Stimulated activated CD4-positive, alpha-beta T cell treated with anti-CD3 and anti-CD28 coated beads, Interleukin-4, amount 100 ng/mL, for 4 hours (primary cell): ENCODE measurements at regions not wholly inside any gene's neighbourhood (a gene's known extent, or its start where the extent isn't known, plus 50 kb on each side); places are given as distances from the start of the nearest gene placed in this dataset.

Source experiments
- DNase-seq, 2 experiments: peaks; one replicate each; pipeline ENCODE4 v3.0.0-alpha.2; 2020

GRCh38 chr11:122394313-122394712, 261.2 kb upstream of the UBASH3B start:
- DNase-seq = no peak

- DNase-seq = no peak
Observed at GRCh38 chr11:122393209-122393860, 262.2 kb upstream of the UBASH3B start.

GRCh38 chr11:122392508-122392907, 263.0 kb upstream of the UBASH3B start:
- no peak for DNase-seq

DNA sequence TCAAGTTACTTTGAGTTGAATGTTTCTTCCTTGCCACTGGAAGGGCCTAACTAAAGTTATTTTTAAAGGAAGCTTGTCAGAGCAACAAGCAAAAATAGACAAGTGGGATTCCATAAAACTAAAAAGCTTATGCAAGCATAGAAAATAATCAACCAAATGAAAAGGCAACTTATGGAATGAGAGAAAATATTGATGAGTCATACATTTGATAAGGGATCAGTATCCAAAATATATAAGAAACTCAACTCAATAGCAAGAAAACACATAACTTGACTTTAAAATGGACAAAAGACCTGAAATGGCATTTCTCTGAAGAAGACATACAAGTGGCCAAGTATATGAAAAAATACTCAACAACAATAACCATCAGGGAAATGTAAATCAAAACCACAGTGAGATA, 264.5 kb upstream of the UBASH3B start:
- DNase-seq = no peak

GRCh38 chr11:122383186-122383585, 267.2 kb upstream of the BLID start:
- no peak for DNase-seq

DNA sequence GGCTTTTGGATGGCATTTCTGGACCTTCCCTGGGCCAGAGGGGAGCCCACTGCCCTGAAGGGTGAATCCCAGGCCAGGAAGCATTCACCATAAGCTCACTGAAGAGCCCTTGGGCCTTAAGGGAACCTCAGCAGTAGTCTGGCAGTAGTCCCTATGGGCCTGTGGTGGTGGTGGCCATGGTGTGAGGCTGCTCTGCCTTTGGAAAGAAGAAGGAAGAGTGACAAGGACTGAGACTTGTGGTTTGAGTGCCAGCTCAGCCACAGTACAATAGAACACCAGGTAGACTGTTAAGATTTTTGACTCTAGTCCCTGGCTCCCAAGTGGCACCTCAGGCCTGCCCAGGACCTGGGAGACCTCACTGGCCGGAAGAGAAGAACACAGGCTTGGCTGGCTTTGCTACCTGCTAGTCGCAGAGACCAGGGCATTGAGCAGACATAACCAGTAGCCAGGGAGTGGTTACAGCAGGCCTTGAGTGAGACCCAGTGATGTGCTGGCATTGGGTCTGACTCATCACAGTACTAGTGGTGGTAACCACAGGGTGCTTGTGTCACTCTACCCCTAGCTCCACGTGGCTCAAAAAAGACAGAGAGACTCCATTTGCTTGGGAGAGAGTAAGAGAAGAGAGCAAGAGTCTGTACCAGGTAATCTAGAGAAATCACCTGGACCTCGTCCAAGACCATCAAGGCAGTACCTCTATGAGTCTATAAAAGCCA, 259.8 kb upstream of the BLID start:
- no peak for DNase-seq

- no peak for DNase-seq
Observed at GRCh38 chr11:122368796-122369195, 252.8 kb upstream of the BLID start.

- DNase-seq = no peak
Observed at GRCh38 chr11:122367809-122368231, 251.8 kb upstream of the BLID start.

- DNase-seq = no peak
Observed at GRCh38 chr11:122365610-122366360, 249.8 kb upstream of the BLID start.

DNA sequence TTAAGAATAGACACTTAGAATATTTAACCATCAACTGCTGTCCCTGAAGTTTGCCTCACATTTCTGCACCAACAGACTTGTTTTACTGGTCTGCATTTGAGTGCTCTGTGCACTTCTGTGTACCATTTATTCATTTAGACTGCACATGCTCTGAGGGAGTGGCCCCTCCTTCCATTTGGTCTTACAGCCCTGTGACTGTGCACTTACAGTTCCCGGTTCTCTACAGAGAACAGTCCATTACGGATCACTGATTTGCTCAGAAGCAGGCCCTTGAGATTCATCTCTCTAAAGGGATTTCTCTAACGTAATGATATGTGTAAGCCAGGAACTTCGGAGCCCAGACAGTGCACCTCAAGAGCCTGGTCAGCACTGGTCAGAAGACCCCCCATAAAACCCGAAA, 247.3 kb upstream of the BLID start:
- DNase-seq = no peak

DNA sequence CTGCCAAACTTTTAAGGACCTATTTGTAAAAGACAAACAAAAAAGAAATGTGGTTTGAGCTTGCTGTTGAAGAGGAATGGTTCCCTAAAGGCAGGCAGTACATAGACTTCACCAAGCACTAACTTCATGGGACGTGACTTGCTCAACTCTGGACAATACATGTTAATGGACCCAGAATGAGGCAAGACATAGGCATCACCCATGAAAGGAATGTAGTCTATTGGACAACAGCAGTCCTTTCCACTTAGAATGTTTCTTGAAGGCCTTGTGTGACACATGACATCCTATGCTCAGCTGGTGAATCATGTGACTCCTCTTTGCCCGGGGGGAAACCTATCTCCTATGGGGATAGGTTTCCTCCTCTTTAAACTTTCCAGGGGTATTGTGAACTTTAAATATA, 246.4 kb upstream of the BLID start:
- no peak for DNase-seq

DNA sequence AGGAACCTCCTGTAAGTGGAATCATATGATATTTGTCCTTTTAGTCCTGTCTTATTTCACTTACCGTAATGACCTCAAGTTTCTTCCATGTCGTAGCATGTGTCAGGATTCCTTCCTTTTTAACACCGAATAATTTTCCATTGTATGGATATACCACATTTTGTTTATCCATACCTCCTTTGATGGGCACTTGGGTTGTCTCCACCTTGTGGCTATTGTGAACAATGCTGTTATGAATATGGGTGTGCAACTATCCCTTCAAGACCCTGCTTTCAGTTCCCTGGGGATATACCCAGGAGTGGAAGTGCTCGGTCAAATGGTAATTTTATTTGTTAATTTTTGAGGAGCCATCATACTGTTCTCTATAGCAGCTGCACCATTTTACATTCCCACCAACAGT, 244.9 kb upstream of the BLID start:
- DNase-seq = no peak

DNA sequence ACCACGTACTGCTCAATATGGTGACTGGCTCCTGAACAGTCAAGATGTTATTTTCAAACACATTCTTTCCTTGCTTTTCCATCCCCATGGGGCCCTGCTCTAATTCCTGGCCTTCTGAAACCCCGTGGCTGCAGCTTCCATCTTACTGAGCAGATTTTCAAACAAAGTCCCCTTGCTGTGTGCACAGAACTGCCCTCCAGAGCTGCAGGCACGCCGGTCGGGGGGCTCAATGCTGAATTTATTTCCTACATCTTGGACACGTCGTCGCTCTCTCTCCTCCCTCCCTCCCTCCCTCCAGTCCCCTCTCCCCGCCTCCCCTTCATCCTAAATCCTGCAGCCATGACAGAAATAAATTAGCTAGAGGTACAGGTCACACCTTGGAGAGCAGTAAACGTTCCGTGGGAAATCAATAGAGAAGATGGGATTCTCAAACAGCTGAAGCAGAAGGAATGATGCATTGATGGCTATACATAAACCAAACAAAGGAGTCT, 243.1 kb upstream of the BLID start:
- no peak for DNase-seq

- no peak for DNase-seq
Observed at GRCh38 chr11:122358292-122358691, 242.3 kb upstream of the BLID start.

DNA sequence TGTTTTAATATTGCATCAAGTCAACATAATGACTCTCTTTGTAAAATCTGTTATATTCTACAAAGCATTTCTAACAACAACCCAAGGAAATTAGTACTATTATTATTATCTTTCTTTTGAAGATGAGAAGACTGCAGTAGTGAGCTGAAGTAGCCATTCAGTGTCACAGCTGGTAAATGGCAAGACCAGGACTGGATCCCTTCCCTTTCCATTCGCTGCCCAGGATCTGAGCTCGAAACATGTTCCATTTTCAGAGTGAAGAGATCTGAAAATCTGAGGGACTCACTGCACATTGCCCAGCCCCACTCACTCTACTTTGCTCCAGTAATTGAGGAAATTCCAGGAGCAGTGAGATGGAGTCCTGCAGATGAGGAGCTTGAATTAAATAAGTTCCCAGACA, 240.0 kb upstream of the BLID start:
- no peak for DNase-seq

DNA sequence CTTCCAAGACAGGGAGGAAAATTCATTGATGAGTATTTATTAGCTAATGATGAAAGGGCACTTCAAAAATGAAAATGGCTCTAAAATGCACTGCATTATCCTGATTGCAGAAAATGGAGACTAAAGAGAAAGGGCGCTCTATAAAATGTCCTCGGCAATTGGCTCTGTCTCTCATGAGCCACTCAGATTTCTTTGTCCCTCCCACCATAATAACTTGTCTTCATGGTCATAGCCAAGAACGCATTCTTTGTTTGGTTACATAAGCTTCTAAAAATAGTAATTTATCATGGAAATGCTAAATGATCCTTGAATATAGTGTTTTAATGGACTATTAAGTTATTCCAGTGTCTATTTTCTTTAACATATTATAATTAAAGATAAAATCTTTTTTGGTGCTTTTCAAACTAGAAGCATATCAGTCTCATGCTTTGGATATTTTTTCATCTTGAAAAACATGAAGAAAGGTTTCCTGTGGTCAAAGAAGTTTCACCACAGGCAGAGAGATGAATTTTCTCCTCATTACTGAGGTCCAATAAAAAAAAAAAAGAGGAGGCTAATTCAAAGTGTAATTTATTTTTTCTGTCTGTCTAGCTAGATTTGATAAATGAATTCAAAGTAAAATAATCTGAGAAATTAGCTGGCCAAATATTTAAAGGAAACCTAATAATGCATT, 238.1 kb upstream of the BLID start:
- no peak for DNase-seq

DNA sequence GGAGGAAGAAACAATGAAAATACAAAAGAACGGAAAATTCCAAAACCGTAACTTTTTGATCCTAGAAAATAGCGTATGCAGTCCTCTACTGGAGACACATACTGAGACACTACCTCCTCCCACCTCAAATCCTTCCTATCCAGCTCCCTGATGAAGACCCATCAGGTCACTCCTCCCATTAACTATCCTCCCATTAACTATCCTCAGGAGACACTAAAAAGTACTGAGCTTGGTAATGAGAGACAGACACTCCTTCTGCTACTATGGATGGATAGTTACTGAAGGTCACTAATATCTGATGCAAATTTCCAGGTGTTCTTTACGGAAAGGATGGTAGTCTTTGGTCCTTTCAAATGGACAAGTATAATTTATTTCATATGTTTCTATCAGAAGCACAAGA, 237.5 kb upstream of the BLID start:
- no peak for DNase-seq

DNA sequence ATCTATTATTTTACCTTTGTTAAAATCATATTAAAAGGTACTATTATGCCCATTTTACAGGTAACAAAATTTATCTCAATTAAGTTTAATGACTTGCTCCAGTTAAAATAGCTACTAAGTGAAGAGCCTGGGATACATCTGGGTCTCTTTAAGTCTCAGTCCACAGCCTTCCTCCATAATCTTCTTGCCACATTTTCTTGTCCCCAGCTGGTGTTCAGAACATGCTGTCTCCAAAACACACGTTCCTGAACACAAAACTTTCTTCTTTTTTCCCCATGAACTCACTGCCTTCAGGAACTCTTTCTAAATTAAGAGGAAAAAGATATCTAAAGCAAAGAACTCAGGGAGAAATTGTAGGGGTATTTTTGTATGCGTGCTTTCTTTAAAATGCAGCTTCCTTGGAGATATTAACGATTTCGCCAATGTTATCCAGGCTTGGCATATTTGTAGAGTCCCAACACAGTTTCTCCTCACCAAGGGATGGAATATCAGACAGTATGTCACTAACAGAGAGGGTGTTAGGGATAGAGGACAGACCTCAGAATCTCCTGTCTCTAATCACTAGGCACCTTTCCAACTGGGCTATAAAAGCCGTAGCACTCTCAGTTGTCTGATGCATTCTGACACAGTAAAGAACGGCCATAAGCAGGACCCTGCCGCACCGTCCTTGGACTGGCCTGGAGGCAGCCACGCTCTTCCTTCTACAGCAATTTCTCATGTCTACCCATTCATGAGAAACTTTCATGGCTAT, 232.8 kb upstream of the BLID start:
- no peak for DNase-seq

DNA sequence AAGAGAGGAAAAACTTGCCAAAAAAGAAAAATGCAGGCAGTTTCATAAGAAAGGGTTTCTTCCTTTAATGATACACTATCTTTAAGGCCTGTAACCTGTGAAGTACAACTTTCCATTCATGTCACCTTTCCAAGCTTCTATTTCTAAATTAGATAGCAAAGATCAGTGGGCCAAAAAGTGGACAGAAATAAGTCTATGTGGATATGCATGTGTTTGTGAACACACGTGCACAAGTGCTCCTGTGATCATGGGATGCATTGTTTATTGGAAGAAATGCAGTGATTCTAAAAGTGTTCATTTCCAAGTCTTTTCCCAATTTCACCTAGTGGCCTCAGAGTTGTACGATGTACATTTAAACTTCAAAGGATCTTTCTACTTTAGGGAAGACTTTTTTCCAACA, 230.0 kb upstream of the BLID start:
- no peak for DNase-seq

DNA sequence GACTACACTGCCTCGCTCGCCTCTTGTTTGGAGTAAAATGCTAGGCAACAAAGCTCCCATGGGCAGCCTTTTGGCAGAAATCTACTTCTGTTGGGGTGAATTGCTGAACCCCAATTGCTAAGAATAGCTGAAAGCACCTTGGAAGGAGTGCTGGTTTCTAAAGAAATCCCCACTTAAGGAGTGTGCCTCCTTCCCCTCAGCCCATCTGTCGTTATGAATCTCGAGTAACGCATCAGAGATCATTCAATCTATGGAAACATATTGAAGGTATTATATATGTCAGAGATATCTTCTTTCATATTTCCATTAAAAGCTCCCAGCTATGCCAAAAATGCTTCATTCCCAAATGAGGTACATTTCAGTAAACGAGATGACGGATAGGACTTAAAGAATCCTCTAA, 229.6 kb upstream of the BLID start:
- no peak for DNase-seq

DNA sequence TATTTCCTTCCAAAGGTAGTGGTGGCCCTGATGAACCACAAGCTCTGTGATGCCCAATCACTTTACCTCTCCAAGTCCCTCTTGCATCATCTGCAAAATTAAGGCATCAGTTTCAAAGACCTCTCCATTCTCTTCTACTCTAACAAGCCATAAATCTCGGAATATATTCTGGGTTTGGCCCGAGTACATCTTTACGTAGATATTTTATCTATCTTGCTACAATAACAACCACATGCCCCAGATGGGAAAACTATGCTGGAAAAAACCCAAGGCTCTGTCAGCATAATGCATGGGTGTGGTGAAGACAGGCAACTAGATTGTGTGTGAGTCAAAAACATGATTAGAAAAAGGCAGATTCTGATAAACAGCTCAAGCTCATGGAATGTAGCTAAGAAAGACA, 228.2 kb upstream of the BLID start:
- no peak for DNase-seq

DNA sequence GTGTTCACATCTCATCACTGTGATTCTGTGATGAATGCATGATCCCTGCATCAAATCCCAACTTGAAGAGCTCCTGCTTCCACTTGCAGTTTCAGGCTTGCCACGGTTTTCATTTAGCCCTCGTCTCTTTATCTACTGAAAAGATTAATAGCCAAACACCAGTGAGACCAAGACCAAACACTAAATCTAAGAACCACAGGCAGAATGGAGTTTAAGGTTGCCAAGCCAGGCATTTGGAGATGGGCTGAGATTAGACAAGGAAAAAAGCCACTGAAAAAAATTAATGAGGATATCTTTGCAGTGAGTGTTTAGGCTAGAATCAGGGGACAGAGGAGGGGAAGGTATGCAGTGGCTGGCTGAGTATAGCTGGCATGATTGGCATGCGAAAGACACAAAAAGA, 227.2 kb upstream of the BLID start:
- no peak for DNase-seq
